A549 (cell line): ENCODE measurements at regions not wholly inside any gene's neighbourhood (a gene's known extent, or its start where the extent isn't known, plus 50 kb on each side); places are given as distances from the start of the nearest gene placed in this dataset.
A peak's percentile ranks its signal among the peaks of the same experiment; 100 is the strongest.

Experiments used
- ATAC-seq, 2 experiments: fragments of 200-7000 bp in 1 of 2; fragments of >200 bp in 1 of 2; cut with Nextera tagmentation in 1 of 2; cut with Tn5 transposase in 1 of 2; 3 replicates each; pipeline versions ENCODE4 v1.8.0 to v1.9.1; 2018 to 2020; ENCODE audit warnings: mild to moderate bottlenecking in 1 of 2, moderate library complexity in 1 of 2
- CTCF ChIA-PET: fragments of 300-600 bp; sonication (Branson Sonifier 250); formaldehyde crosslinking; extraction: SDS; loops from one replicate; lab custom pipeline; 2021; ENCODE audit warnings: antibody characterized with exemption, inconsistent platforms; lab: Yijun Ruan, JAX
- POLR2A ChIA-PET: fragments of 350-600 bp; formaldehyde crosslinking; extraction: SDS; loops from one replicate; lab custom pipeline; 2021; ENCODE audit warnings: antibody characterized with exemption, inconsistent platforms; lab: Yijun Ruan, JAX
- DNase-seq, 2 experiments: peaks; one replicate each; pipeline versions ENCODE4 v3.0.0 to v3.0.0-alpha.2; 2011 to 2016; ENCODE audit warnings: low read depth in 1 of 2, low spot score in 1 of 2
- FAIRE-seq: peaks from 2 replicates; lab custom pipeline; 2011; peaks lifted over from hg19 to GRCh38; lab: Jason Lieb, UNC
- H3K27ac ChIP-seq, 2 experiments: fragments of >200 bp; sonication (Bioruptor Twin); formaldehyde crosslinking; 3 replicates each; pipeline ENCODE4 v1.5.1; 2016 to 2017
- H3K4me1 ChIP-seq: fragments of >200 bp; sonication (Bioruptor Twin); formaldehyde crosslinking; 3 replicates; pipeline ENCODE4 v1.6.1; 2016
- H3K4me2 ChIP-seq: fragments of >200 bp; sonication (Bioruptor Twin); formaldehyde crosslinking; 3 replicates; pipeline ENCODE4 v1.6.1; 2016
- H3K4me3 ChIP-seq: fragments of >200 bp; sonication (Bioruptor Twin); formaldehyde crosslinking; 3 replicates; pipeline ENCODE4 v1.5.1; 2016
- H3K9me3 ChIP-seq: fragments of >200 bp; sonication (Bioruptor Twin); formaldehyde crosslinking; 3 replicates; pipeline ENCODE4 v1.6.1; 2016
- BCL3 ChIP-seq: fragments of >200 bp; sonication (Bioruptor Twin); formaldehyde crosslinking; IDR thresholded peaks from 3 replicates; pipeline ENCODE4 v1.6.1; 2016
- CTCF ChIP-seq: fragments of >200 bp; sonication (Bioruptor Twin); formaldehyde crosslinking; IDR thresholded peaks from 3 replicates; pipeline ENCODE4 v1.5.1; 2016
- EHF ChIP-seq: fragments of 250-450 bp; sonication (Bioruptor Pico); IDR thresholded peaks from 2 replicates; pipeline ENCODE4 v1.5.0; 2020; ENCODE audit warnings: mild to moderate bottlenecking
- EHMT2 ChIP-seq: fragments of 200-600 bp; sonication (generic); IDR thresholded peaks from 2 replicates; pipeline ENCODE4 v1.6.1; 2016; ENCODE audit warnings: antibody characterized with exemption, low read depth, mild to moderate bottlenecking, moderate library complexity
- ELK1 ChIP-seq: fragments of 150-350 bp; IDR thresholded peaks from 2 replicates; pipeline ENCODE4 v1.6.1; 2014; ENCODE audit warnings: low read depth, mild to moderate bottlenecking, low read length
- EP300 ChIP-seq, 2 experiments: fragments of >200 bp; sonication (Bioruptor Twin); formaldehyde crosslinking; IDR thresholded peaks; 2 replicates in 1 of 2; 3 replicates in 1 of 2; pipeline ENCODE4 v1.6.1; 2016 to 2017
- FOSB ChIP-seq: fragments of 250-450 bp; sonication (Bioruptor Pico); IDR thresholded peaks from 2 replicates; pipeline ENCODE4 v1.5.0; 2020; ENCODE audit warnings: mild to moderate bottlenecking, moderate library complexity
- HMGXB4 ChIP-seq: fragments of 250-450 bp; sonication (Bioruptor Pico); IDR thresholded peaks from 2 replicates; pipeline ENCODE4 v1.5.0; 2021; ENCODE audit warnings: mild to moderate bottlenecking, moderate library complexity, borderline replicate concordance
- HOXB13 ChIP-seq: fragments of 250-450 bp; sonication (Bioruptor Pico); IDR thresholded peaks from 2 replicates; pipeline ENCODE4 v1.5.0; 2020; ENCODE audit warnings: low read depth, mild to moderate bottlenecking, moderate library complexity
- HOXB5 ChIP-seq: fragments of 250-450 bp; sonication (Bioruptor Pico); IDR thresholded peaks from 2 replicates; pipeline ENCODE4 v1.5.0; 2020; ENCODE audit warnings: mild to moderate bottlenecking, moderate library complexity
- MAFK ChIP-seq: fragments of 450-650 bp; IDR thresholded peaks from 2 replicates; pipeline ENCODE4 v1.6.1; 2014; ENCODE audit not compliant: partially characterized antibody
- MAX ChIP-seq: IDR thresholded peaks from 2 replicates; pipeline ENCODE4 v1.6.1; 2012
- MYC ChIP-seq: IDR thresholded peaks from 2 replicates; pipeline ENCODE4 v1.6.1; 2012; ENCODE audit warnings: mild to moderate bottlenecking, inconsistent platforms, low read length, improper control_type of control experiment, borderline replicate concordance
- NPAS2 ChIP-seq: fragments of 250-450 bp; sonication (Bioruptor Pico); IDR thresholded peaks from 2 replicates; pipeline ENCODE4 v1.8.0; 2022; ENCODE audit warnings: mild to moderate bottlenecking, moderate library complexity, borderline replicate concordance
- RAD21 ChIP-seq, 2 experiments: fragments of >200 bp in 1 of 2; sonication (Bioruptor Twin) in 1 of 2; formaldehyde crosslinking in 1 of 2; IDR thresholded peaks in 1 of 2; conservative IDR thresholded peaks in 1 of 2; 2 replicates in 1 of 2; 3 replicates in 1 of 2; pipeline ENCODE4 v1.6.1; 2012 to 2018; ENCODE audit warnings: inconsistent platforms in 1 of 2
- RARB ChIP-seq: fragments of 250-450 bp; sonication (Bioruptor Pico); IDR thresholded peaks from 2 replicates; pipeline ENCODE4 v1.8.0; 2021; ENCODE audit warnings: mild to moderate bottlenecking, moderate library complexity
- SMC3 ChIP-seq: fragments of >200 bp; sonication (Bioruptor Twin); formaldehyde crosslinking; IDR thresholded peaks from 3 replicates; pipeline ENCODE4 v1.6.1; 2018; ENCODE audit warnings: inconsistent platforms
- ZNF302 ChIP-seq: fragments of 250-450 bp; sonication (Bioruptor Pico); IDR thresholded peaks from 2 replicates; pipeline ENCODE4 v1.9.0; 2021; ENCODE audit warnings: inconsistent platforms, mild to moderate bottlenecking, moderate library complexity
- WGBS: methylation state at CpG from one replicate; pipeline ENCODE4 v1.1.6; 2017; ENCODE audit errors: missing lambda C conversion rate; 5-methylcytosine and 5-hydroxymethylcytosine counted together

GRCh38 chr2:64328756-64329155 is 125.2 kb upstream of the LGALSL start (continued):
- TF ChIP-seq MAX, result no peak
- no peak for TF ChIP-seq HOXB13 (CRISPR knock-in tag)
- no peak for TF ChIP-seq RARB
- no peak for TF ChIP-seq EHF
- TF ChIP-seq MAFK, result no peak
- TF ChIP-seq ZNF302 (CRISPR knock-in tag), result no peak

GRCh38 chr2:64329848-64330247 is 124.1 kb upstream of the LGALSL start:
- ChIA-PET CTCF (interaction anchor here (0.6 to 13.2 kb wide), 41 partner anchors 7 to 839 kb away, joined by 3 to 533 read pairs (median 13); partner anchors contain the start of gene AFTPH), POLR2A (interaction anchor here (1.1 kb wide), 1 partner anchor 194 kb away, joined by 3 read pairs; the partner anchor contains the start of gene AFTPH)
- no peak for TF ChIP-seq BCL3
- TF ChIP-seq MYC, result no peak
- TF ChIP-seq HOXB5 (CRISPR knock-in tag), result no peak
- no peak for TF ChIP-seq FOSB (CRISPR knock-in tag)
- TF ChIP-seq RAD21 (conservative IDR thresholded peaks at IDR 0.05 in 1 of 2, IDR thresholded peaks at IDR 0.05 in 1 of 2), result no peak
- peaks cover 12% of the 10 kb centered on the region for H3K4me1 ChIP-seq
- 0% methylated on average over 2 of the region's 2 CpGs for WGBS
- no peaks in the 10 kb centered on the region for H3K9me3 ChIP-seq
- no peak overlapping the region for H3K4me2 ChIP-seq
- H3K4me3 ChIP-seq, result no peak overlapping the region
- no peak for DNase-seq
- FAIRE-seq, result no peak
- H3K27ac ChIP-seq, result no peak overlapping the region
- no peak; a peak in 2 of 6 replicates for ATAC-seq

GRCh38 chr2:64330281-64331113 is 123.5 kb upstream of the LGALSL start:
- Histone ChIP-seq H3K4me1 (peaks cover 12% of the 10 kb centered on the region), H3K4me3 (no peak overlapping the region), H3K27ac (no peak overlapping the region; a peak in 1 of 6 replicates), H3K4me2 (peak overlapping the region; percentile 60), H3K9me3 (no peaks in the 10 kb centered on the region)
- ATAC-seq, result peak; percentile 64 to 87; a peak in 5 of 6 replicates
- POLR2A ChIA-PET, result interaction anchor here (0.6 to 1.2 kb wide), 4 partner anchors 157 to 800 kb away, joined by 3 to 7 read pairs (median 5); partner anchors contain the start of genes AFTPH and RAB1A
- WGBS, result 18% methylated on average over 10 of the region's 10 CpGs
- no peak for TF ChIP-seq ELK1
- TF ChIP-seq CTCF, result peak; percentile 98
- no peak for TF ChIP-seq NPAS2 (CRISPR knock-in tag)
- TF ChIP-seq EHMT2, result no peak
- peak; percentile 97 for TF ChIP-seq SMC3
- TF ChIP-seq RAD21 (conservative IDR thresholded peaks at IDR 0.05 in 1 of 2, IDR thresholded peaks at IDR 0.05 in 1 of 2), result peak; percentile 99
- no peak for TF ChIP-seq HMGXB4
- TF ChIP-seq EP300 (IDR thresholded peaks at IDR 0.05), result no peak
- peak in 1 of 2 experiments; percentile 88 for DNase-seq
- CTCF ChIA-PET, result interaction anchor here (0.6 to 13.2 kb wide), 101 partner anchors 8 to 1243 kb away, joined by 3 to 533 read pairs (median 5); partner anchors contain the start of gene AFTPH
- FAIRE-seq, result peak; percentile 76
